ENCODE measurements at regions not wholly inside any gene's neighbourhood (a gene's known extent, or its start where the extent isn't known, plus 50 kb on each side); places are given as distances from the start of the nearest gene placed in this dataset.

DNA sequence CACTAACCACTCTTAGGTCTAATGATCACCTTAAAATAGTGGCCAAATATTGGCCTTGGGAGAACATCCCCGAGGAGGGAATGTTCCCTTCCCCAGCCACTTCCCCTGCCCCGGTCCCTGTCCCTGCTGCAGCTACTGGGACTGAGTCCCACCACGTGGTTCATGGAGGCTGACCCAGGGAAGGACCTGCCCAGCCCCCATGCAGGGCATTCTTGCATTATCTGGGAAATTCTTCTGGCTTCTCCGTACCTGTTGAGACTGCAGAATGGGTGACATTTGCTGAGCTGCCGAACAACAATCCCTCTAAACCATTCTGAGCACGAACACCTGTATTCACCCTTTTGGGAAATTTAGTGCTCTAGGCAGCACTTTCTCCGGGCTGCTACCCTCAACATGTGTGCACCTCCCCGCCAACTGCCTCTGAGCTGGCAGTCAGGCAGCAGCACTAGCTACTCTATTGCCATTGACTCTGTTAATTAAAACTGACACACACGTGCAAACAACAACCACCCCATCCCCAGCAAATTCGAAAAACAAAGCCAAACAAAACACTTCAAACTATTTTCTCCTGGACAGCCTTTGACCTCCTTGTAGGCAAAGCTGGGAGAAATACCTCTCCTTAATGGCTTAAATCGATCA is 567.4 kb upstream of the MKI67 start:
- H3K4me3 ChIP-seq (ENCODE audit: low read depth, low read length) = no peak overlapping the region
- TF ChIP-seq, protein P1, sequence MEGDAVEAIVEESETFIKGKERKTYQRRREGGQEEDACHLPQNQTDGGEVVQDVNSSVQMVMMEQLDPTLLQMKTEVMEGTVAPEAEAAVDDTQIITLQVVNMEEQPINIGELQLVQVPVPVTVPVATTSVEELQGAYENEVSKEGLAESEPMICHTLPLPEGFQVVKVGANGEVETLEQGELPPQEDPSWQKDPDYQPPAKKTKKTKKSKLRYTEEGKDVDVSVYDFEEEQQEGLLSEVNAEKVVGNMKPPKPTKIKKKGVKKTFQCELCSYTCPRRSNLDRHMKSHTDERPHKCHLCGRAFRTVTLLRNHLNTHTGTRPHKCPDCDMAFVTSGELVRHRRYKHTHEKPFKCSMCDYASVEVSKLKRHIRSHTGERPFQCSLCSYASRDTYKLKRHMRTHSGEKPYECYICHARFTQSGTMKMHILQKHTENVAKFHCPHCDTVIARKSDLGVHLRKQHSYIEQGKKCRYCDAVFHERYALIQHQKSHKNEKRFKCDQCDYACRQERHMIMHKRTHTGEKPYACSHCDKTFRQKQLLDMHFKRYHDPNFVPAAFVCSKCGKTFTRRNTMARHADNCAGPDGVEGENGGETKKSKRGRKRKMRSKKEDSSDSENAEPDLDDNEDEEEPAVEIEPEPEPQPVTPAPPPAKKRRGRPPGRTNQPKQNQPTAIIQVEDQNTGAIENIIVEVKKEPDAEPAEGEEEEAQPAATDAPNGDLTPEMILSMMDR (IDR thresholded peaks at IDR 0.05; ENCODE audit: borderline replicate concordance, insufficient read depth, low read depth, low read length) = no peak

DNA sequence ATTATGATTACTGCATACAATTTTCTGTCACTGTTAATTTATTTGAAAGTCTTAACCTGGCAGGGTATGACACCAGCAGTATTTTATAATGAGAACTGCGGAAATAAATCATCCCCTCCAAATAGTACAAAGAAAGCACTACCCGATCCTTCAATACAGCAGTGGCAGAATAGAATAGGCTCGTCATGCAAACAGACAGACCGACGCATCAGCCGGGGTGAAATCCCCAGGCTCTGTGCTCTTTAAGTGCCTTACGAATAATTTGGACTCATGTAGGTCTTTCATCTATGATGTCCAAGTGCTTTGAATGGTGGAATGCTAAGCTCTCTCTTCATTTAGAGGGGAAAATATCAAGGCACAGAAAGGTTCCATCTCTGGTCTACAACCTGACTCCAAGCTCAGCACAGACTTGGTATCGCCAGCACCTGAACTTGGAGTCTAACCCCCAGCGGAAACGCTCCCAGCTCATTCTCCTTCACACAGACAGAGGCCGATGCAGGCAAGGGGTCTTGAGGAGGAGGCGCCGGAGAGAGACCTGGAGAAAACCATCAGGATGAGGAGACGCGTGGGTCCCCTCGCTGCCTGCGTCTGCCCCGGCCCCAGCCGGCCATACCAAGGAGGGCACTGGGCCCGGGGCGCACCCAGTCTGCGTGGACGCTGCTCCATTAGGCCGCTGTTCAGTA is 568.1 kb upstream of the MKI67 start:
- TF ChIP-seq, protein P1 (IDR thresholded peaks at IDR 0.05; ENCODE audit: borderline replicate concordance, insufficient read depth, low read depth, low read length) = no peak
- no peak overlapping the region for H3K4me3 ChIP-seq (ENCODE audit: low read depth, low read length)

DNA sequence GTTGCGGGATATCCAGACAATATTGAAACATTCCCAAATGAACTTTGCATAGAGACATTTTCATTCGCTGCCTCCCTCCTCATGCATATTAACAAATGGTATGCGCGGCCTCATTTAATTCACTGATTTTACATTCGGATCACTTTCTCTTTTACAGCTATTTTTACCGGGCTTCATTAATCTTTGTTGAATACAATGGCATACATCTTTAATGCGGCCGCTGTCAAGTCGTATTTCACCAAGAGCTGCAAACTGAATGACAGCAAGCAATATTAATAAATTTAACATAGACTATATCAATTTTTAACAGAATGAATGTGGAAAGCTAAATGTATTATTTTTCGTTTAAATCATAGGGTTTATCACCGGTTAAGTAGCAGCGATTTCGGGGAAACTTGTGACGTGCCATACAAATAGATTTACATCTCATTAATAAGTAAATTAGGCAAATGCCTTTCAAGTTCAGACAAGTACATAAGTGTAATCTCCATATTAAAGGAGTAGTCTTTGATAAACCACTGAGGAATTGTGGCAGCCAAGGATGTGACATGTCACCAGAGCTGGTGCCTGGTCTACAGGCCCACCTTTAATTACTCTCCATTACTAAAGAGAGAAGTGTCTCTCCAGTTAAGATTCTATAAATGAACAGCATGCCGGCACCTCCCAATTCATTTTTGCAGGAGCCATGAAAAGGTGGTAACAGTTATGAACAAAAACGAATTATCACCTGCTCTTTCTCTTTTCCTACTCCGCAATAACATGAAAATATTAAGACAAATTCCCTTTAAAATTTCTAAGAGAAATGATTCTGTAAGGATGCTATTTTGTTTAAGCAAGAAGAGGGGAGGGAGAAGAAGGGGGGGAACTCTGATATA is 568.9 kb upstream of the MKI67 start:
- H3K4me3 ChIP-seq (ENCODE audit: low read depth, low read length) = no peak overlapping the region
- TF ChIP-seq, protein P1 (IDR thresholded peaks at IDR 0.05; ENCODE audit: borderline replicate concordance, insufficient read depth, low read depth, low read length) = no peak

DNA sequence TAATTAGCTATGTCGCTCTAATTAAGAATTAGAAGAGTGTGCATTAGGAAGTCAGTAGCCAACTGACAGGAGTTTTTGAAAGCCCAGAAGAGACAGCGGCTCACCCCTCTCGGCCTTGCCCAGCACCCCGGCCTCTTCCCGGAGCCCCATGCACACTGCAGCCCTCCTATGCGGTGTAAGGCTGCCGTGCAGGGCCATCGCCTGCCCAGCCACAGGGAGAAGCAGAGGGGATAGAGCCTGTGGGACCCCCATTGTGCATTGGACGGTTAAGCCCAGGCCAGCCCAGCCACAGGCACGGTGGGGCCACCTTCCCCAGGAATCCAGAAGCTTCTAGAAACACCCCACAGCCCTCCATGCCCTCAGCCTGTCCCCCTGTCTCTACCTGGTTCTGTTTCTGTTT is 569.7 kb upstream of the MKI67 start:
- H3K4me3 ChIP-seq (ENCODE audit: low read depth, low read length) = no peak overlapping the region
- TF ChIP-seq, protein P1 (IDR thresholded peaks at IDR 0.05; ENCODE audit: borderline replicate concordance, insufficient read depth, low read depth, low read length) = no peak

DNA sequence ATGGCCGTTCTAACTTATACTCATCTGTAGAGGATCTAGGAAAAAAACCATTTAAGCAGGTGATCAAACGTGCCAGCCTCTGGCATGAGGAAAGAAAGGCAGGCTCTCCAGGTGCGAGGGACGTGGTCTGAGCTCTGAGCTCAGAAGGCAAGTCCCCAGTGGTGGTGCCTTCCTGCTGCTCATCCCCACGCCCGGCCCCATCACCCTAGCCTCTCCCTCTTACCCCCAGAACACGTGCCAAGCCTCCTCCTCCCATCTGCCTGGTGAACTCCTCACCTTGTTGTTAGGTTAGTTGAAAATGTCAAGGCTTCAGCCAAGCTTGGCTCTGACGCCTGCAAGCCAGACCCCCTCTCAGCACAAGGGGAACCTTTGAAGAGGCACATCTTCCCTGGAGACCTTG is 571.2 kb upstream of the MKI67 start:
- TF ChIP-seq, protein P1 (IDR thresholded peaks at IDR 0.05; ENCODE audit: borderline replicate concordance, insufficient read depth, low read depth, low read length) = no peak

DNA sequence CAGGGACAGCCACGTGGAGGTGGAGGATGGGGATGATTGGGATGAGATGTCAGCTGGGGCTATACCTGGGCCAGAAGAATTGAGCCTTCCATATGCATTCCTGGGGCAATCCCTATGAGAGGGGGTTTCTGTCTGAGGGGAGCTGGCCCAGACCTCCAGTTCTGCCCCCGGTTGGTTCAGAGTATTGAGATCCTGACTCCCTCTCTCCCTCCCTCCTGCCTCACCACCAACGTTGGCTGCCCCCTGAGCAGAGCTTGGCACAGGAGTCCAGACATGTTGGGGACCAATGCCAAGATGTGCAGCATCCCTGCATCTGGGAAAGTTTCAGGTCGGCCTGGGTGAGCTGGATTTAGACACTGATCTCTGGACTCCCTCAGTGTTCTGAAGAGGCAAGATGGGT is 575.2 kb upstream of the MKI67 start:
- TF ChIP-seq, protein P1 (IDR thresholded peaks at IDR 0.05; ENCODE audit: borderline replicate concordance, insufficient read depth, low read depth, low read length) = no peak
- no peak overlapping the region for H3K4me3 ChIP-seq (ENCODE audit: low read depth, low read length)

More for the DNA sequence above, 571.2 kb upstream of the MKI67 start:
- no peak overlapping the region for H3K4me3 ChIP-seq (ENCODE audit: low read depth, low read length)
